ENCODE measurements at regions not wholly inside any gene's neighbourhood (a gene's known extent, or its start where the extent isn't known, plus 50 kb on each side); places are given as distances from the start of the nearest gene placed in this dataset.

DNA sequence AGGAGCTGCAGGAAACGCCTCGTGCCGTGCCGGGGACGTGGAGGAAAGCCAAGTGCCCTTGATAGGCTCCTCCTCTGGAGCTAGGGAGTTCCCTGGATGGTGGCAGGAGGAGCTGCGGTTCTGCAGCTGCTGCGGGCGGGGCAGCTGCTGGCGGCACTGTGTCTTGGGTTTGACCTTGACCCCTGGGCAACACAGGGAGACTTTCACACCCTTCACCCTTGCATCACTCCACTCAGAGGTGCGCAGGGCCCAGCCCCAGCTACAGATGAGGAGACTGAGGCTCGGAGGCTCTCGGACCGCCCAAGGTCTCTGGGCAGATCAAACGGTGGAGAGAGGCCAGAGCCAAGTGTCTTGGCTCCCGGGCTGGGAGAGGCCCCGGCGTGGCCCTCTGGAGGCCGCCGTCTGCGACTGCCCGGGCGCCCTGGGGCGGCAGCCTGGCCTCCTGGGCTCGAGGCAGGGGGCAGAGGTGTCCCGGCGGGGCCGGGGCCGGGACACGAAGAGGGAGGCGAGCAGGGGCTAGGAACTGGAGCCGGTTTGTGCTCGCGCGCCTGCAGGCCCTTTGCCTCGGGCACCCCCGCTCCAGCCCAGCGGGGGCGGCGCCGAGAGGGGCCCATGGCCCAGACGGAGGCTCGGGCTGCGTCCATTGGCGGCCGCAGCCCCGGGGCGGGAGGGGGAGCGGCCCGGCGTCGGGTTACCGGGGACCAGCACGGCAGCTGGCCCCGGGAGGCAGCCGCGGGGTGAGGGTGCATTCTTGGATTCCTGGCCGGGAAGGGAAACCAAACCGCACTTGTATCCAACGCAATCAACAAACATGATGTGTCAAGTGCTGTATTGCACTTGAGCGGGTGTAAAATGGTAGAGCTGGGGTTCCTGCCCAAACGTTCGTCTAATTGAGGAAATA is 129.6 kb upstream of the SLC1A4 start:
- DNase-seq = peak; percentile 89

DNA sequence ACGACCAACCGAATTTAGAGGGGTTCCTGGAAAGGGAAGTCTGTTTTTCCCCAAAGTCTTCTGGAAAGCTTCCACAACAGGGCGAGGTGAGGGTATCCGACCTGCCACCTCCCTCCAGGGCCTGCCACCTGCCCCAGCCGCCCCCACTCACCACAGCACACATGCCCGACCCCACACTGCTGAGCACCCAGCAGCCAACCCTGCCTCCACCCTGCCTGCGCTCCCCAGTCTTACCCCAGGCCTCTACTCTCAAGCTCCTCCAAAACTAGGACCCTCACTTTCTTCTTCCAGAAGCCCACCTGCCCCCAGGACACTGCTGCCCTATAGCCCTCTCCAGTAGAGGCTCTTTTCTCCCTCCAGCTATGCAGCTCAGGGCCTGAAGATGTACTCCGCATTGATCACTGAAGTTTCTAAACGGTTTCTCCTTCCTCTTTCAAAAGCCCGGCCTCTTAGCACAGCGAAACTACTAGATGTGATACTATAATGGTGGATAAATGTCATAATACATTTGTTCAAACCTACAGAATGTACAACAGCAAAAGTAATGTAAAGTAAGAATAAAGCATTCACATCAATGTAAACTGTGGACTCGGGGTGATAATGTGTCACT is 128.8 kb upstream of the SLC1A4 start:
- no peak for DNase-seq

DNA sequence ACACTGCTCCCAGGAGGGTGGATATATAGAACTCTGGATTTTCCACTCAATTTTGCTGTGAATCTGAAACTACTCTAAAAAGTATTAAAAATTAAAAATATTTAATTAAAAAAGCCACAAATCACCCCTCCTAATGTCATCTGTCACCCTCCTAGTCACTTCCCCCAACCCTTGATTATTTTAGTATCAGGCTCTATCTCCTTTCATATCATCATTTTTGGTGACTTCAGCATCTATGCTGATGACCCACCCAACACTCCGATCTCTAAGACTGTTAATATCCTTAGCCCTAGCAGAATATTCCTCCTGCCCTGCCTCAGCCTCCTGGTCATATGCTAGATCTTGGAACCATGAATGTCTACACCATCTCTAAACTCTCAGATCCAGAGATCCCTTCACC is 128.3 kb upstream of the SLC1A4 start:
- no peak for DNase-seq

DNA sequence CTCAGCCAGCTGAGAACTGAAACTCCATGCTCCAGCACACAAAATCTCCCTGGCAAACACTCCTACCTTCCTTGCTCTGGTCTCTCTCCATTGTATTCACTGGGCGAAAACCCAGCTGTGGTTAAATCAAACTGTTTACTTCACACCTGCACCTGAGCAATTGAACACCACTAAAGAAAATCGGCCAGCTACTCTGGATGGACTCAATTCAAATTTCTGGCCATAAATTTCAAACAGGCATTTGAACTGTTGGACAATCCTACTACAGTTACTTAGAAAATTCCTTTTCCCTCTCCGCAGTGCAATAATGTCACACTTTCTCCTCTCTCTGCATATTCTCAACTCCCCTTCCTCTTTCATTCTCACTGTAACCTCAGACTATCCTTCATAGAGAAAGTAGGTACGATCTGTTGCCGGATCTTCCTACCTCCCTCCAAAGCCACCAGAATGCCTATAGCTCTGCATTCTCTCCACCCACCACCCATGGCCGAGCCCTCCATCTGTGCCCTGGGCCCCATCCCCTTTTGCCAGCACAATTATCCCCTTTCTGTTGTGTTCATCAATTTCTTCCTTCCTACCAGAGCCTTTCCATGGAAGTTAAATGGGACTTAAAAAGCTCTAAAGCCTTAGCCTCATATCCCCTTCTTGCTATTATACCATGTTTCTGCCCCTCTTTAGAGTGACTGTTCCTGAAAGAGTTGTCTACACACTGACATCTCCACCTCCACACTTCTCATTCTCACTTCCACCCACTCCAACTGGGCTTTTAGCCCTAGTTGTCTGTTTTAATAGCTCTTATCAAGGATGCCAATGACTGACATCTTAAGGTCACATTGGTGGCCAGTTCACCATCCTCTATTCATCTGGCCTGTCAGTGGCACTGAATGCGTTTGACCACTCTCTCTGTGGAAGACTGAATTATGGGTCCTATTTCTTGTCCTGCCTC is 127.5 kb upstream of the SLC1A4 start:
- no peak for DNase-seq

DNA sequence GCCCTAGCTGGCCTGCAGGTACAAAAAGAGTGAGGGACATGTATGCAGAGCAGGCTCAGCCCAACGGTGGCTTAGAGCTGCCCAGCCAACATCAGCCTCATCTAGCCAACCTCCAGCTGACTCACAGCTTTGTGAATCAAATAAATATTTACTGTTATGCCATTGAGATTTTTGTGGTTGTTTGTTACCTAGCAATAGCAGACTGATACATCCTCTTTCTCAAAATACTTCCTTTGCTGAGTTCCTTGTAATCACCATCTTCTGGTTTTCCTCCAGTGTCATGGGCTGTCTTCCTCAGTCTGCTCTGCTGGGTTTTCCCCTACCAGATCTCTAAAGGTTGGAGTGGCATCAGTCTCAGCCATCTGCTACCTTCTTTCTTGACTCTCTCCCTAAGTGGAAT is 126.6 kb upstream of the SLC1A4 start:
- DNase-seq = no peak

DNA sequence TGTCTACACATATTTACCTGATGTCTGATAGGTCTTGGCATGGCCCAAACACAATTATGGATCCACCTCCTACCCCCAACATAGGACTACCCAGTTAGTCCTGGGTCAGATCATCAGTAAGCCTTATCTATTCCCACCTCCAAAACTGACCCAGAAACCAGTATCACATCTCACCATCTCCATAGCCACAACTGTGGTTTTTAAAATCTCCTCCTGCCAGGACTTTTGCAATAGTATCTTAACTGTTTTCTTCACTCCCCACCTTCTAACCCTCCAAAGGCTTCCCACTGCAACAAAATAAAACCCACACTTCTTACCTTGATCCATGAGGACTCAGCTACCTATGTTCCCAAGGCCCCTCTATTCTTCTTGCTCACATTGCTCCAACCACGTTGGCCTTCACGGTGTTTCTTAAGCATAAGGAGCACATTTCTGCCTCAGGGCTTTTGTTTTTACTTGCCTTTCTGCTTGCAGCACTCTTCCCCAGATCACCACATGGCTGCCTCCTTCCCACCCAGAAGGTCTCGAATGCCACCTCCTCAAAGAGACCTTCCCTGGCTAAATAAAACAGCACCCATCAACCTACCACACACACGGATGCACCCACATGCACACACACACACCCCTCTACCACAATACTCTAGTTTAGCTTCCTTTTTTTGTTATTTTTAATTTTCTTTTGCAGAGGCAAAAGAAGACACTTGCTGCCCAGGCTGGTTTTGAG is 125.9 kb upstream of the SLC1A4 start:
- no peak for DNase-seq

DNA sequence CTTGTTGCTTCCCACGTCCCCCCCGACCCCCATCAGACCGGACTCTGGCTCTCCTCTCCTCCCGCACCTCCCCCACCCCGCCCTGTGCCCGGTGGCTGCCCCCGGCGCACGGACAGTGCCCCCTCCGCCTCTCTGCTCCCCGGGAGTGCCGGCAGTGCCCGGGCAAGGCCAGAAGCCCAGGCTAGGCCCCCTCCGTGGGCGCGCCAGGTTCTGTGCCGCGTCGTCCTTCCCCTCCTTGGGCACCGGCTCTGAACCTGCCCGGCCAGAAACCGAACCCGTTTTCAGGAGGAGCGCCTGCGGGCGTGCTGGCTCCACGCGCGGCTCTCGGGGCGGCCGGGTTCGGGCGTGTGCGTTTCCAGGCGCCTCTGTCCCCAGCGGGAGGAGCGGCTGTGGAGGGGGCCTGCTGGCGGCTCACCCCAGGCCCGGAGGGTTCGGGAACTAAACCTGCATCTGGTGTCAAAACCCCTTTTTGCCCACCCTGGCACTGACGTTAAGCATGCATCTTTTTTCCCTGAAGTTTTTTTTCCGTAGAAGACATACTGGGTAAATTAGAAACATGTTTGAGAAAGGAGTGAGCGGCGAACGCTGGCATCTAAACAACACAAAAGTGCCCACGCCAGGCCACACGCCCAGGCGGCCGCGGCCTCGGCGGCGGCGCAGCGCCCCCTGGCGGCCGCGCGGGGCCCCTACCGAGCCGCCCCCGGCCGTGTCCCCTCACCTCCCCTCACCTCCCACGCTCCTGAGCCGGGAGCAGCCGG is 123.9 kb upstream of the SLC1A4 start:
- DNase-seq = peak; percentile 64

DNA sequence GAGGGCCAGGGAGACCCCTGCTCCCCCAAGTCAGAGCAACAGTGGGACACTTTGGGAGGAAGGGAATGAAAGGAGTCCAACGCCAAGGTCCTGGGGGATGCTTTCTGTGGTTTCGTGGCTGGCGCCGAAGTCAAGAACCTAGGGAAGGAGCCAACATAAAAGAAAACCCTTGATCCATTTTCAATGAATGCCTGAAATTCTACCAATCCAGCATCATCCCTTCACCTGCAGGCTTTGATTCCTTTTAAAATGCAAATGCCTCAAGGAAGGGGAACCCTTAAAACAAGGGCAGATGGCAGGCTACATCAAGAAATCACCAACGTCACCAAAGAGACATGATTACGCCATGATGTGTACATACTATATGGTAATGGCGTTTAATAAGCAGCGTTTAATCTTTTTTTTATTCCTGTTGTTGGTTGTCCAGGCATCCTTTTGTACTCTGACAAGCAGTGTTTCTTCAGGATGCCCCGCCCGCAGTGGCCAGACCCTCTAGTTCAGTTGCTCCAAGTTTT is 123.3 kb upstream of the SLC1A4 start:
- DNase-seq = no peak

DNA sequence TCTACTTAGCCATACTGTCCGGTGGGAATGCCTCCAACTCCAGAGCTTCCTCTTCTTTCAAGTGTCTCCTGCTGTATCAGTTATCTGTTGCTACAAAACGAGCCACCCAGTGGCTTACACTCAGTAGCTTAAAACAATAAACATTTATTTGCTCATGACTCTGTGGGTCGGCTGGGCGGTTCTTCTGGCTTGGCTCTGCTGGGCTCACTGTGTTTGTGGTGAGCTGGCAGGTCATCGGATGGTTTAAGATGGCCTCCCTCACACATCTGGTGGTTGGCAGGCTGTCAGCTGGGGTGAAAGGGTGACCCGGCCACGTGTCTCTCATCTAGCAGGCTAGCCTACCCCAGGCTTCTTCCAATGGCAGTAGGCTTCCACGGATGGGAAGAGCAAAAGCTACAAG is 122.4 kb upstream of the SLC1A4 start:
- DNase-seq = no peak

DNA sequence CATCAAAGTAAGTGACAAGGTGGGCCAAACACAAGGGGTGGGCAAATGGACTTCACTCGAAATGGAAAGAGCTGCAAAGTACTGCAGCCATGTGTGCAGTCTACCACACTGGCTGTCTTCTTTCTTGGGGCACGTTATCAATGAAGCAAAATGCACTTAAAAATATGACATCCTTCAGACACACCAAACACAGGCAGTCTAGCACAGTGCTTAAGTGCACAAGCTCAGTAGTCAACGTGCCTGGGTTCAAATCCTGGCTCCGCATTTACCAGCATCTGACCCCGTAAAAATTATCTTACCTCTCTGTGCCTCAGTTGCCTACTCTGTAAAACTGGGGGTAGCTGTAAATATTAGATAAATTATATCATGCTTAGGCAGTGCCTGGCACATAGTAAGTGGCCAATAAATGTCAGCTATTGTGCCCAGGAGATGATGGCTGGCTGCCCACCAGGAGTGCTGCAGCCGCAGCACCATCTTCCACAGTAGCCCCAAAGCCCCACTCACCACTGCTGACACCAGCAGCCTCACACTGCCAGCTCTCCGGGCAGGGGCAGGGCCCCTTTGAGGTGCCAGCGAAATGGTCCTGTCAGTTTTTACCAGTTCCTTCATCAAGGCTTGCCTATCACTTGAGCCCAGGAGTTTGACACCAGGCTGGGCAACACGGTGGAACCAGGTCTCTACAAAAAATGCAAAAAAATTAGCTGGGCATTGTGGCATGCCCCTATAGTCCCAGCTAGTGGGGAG is 121.8 kb upstream of the SLC1A4 start:
- DNase-seq = no peak

DNA sequence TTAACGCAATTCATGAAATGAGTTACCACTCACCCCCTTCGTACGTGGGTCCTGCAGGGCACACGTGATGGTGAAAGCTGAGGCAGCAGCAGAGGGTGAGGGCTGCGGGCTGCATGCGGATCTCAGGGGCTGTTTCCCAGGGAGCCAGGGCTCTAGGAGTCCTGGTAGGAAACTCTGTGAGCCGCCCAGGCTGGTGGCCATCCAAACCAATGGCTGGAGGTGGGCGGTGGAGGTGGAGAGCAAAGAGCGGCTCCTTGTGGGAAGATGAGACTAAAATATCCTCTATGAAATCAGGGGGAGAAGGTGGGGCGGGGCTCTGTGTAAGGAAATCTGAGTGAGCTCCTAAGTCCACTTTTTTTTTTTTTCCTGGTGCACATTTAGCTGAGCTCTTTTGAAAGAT is 120.1 kb upstream of the SLC1A4 start:
- DNase-seq = no peak

DNA sequence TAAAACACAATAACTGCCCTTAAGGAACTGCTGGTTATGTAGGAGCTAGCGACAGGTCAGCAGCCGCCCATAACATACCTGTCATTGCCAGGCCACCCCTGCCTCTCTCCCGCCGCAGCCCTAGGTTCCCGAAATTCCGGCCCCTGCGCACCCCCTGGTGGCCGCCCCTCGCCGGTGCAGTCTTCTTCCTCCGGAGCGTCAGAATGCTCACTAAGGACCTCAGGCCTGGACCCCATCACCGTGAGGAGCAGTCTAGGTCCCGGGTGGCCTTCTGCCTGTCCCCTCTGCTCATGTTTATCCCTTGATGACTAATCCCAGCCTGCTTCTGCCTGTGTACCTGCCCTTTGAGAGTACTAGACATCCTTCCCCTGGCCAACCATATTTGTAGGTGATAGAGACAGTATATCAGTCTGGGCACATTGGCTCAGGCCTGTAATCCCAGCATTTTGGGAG is 115.7 kb upstream of the SLC1A4 start:
- DNase-seq = peak; percentile 52

DNA sequence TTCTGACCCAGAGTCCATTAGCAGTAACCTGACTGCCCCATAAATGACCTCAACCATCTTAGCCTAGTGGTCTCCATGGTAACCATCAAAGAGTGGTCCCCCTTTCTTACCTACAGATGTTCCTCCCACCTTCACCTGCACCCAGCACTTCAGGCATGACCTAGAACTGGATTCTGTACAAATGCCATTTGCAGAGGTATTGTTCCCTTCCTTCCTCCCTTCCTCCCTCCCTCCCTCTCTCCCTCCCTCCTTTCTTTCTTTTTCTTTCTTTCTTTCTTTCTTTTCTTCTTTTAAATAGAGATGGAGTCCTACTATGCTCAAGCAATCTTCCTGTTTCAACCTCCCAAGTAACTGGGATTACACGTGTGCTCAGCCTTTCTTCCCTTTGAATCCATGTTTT is 114.6 kb upstream of the SLC1A4 start:
- no peak for DNase-seq

DNA sequence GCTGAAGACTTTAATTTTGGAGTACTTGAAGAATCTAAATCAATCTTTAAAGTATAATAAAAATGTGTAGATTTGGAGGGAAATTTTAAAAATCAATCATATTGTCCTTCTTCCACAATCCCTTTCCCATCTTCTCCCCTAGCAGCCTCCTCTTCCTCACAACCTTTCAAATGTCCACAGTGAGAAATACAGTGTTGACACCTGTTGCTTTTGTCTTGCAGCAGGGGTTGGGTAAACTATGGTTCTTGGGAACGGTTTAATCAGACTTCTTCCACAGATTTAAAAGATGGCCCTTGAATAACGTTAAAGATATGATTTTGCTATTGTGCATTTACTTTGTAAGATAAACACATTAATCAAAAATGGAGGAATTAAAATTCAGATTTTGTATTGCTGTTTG is 113.8 kb upstream of the SLC1A4 start:
- DNase-seq = no peak

DNA sequence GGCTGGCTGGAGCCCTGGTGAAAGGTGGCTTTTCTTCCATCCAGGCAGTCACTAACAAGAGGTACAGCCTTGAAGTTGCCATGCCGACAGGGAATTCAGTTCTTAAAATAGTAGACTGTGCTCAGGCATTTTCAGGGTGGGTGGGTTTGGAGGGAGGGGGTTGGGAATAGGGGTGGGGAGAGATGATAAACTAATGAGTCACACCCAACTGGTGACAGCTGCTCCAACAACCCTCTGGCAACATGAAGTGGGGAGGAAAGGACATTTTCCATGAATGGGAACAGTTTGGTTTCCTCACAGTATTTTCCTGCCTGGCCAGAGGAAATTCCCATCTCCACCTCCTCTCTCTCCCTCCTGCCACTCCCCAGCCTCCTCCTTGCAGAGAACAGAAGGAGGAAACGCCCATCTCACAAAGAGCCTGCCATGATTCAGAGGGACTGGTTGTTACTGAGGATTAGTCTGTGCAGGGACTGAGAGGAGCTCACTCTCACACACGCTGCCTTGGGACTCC is 113.0 kb upstream of the SLC1A4 start:
- peak; percentile 44 for DNase-seq

DNA sequence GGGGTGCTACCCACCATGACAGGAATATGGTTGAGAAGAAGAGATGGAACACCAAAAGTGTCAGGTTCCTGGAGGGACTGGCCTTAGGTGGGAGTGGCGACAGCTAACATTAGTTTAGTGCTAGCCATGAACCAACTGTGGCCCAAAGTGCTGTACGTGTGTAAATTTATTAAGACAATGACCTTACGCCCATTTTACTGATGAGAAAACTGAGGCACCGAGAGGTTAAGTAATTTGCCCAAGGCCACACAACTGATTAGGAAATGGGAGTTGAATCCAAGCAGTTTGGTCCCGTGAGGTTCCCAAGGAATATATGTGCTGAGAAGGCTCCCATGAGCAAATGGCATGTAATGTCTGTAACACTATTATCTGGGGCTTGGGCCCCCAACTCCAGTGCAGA is 109.5 kb upstream of the SLC1A4 start:
- no peak for DNase-seq

DNA sequence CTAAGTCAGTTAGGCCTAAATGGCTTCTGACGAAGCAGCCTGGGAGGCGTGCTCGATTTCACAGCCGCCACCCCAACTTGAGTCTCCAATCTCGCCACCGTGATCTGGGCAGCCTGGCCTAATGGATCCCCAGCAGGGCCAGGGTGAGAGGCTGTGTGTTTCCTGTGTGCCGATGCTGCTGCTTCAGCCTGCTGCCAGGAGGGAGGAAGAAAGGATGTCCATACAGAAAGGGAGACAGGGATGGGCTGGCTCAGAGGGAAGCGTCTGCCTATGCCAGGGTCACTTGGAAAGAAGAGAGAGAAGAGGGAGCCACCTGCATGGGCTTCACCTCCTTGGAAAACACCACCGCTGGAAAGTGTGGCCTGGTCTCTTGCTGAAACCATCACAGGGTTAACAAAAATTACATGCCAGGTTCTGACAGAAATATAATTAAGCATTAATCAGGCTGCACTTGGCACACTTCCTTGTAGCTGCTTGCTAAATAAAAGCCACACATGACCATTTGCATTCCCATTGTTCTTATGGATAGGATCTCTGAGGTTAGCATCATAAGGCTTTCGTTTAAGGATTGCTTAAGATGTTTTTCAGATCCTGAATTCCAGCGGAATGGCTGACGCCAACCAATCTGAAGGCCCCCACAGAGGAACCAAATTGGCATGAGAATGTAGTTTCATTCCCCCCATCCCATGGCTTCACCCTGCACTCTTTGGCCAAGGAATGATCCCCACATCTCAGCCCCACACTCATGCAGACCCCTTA is 108.8 kb upstream of the SLC1A4 start:
- no peak for DNase-seq

DNA sequence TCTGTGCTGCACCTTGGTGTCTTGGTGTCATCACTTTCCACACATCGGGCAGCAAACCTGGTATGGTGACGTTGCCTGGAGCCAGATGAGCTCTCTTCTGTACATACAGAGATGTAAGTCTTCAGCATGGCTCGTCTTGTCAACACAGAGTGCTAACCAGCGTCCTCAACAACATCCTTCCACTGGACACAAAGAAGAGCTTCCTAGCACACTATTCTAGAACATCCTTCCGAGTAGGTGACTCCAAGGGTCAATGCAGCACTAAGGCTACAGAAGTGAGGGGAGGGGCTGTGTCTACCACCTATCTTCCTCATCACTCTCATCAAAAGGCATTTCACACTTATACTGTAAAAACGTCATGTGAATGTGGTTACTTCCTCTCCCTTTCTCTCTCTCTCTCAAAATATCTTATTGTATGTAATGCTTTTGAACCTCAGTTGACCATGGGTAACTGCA is 108.1 kb upstream of the SLC1A4 start:
- DNase-seq = no peak

DNA sequence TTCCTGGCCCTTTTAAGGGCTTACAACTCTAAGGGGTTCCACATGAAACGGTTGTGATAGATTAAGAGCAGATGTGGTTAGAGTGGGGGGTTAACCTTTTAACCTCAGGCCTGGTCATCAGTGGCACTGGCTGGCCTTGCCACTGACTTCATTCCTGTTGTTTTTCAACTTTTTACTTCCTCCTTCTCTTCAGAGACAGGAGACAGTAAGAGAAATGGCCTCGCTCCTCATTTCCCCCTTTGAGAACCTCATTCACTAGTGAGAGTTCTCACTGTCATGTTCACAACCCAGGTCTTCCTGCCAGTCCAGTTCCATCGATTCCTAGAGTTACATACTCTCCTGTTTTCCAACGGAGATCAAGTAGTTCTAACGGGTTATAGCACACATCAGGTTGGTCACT is 101.6 kb upstream of the SLC1A4 start:
- no peak for DNase-seq
